Breast epithelium (tissue), 4 donors: ENCODE measurements at regions not wholly inside any gene's neighbourhood (a gene's known extent, or its start where the extent isn't known, plus 50 kb on each side); places are given as distances from the start of the nearest gene placed in this dataset.

ENCODE experiments used
- DNase-seq, 2 donors: peaks; one replicate each; pipeline ENCODE4 v3.0.0-alpha.2; 2019; ENCODE audit warnings: low spot score in 2 of 2
- H3K27ac ChIP-seq, 2 donors: fragments of 200-600 bp; sonication (generic) in 1 of 2; one replicate each; pipeline ENCODE4 v1.5.1; 2016 to 2019; ENCODE audit warnings: mild to moderate bottlenecking in 1 of 2
- H3K27me3 ChIP-seq, 2 donors: fragments of 200-600 bp; sonication (generic) in 1 of 2; one replicate each; pipeline versions ENCODE4 v1.5.1 to v1.6.0; 2017 to 2019; ENCODE audit warnings: control low read depth in 1 of 2, mild to moderate bottlenecking in 1 of 2
- H3K36me3 ChIP-seq: fragments of 200-600 bp; one replicate; pipeline ENCODE4 v1.5.1; 2019
- H3K4me1 ChIP-seq, 2 donors: fragments of 200-600 bp; sonication (generic); one replicate each; pipeline ENCODE4 v1.5.1; 2016 to 2019; ENCODE audit warnings: control low read depth in 1 of 2
- H3K4me3 ChIP-seq, 3 donors: fragments of 200-600 bp; sonication (generic); 1 replicate in 2 of 3; 2 replicates in 1 of 3; pipeline ENCODE4 v1.5.1; 2016 to 2019; ENCODE audit warnings: mild to moderate bottlenecking in 3 of 3, moderate library complexity in 2 of 3
- H3K9me3 ChIP-seq, 2 donors: fragments of 200-600 bp; sonication (generic) in 1 of 2; one replicate each; pipeline ENCODE4 v1.5.1; 2016 to 2019; ENCODE audit warnings: control low read depth in 1 of 2
- CTCF ChIP-seq, 3 donors: fragments of 450-650 bp; IDR thresholded peaks; one replicate each; pipeline ENCODE4 v1.5.1; 2016 to 2017; ENCODE audit warnings: antibody characterized with exemption in 3 of 3, mild to moderate bottlenecking in 3 of 3, moderate library complexity in 3 of 3
- POLR2A ChIP-seq: fragments of 450-650 bp; IDR thresholded peaks from one replicate; pipeline ENCODE4 v1.6.1; 2016; ENCODE audit warnings: antibody characterized with exemption, mild to moderate bottlenecking, moderate library complexity
- POLR2AphosphoS5 ChIP-seq, 3 donors: sonication (generic); formaldehyde crosslinking; IDR thresholded peaks; one replicate each; pipeline ENCODE4 v1.6.1; 2017; ENCODE audit warnings: antibody characterized with exemption in 3 of 3
- intact Hi-C: fragments of 100-400 bp; cut with DNase I; formaldehyde crosslinking; loops from one replicate; pipeline ENCODE4 v1.15.1; 2023; ENCODE audit warnings: low total_unique reads

DNA sequence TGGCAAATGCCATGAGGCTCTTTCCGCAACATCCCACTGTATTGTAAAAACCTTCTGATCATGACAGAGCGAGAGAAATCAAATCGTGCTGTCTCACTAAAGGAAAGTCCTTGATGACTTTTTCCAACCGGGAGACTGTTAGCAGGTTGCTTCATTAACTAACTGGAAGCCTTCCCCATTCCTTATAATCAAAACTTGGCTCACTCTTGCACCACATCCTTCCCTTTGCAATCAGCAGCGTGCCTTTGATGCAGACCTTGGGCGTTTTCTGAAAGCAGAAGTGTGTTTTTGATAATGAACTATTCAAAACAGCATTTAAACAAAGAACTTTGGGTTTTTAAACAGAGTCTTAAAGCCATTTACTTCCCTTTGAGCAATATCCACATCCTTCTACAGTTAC lies 96.2 kb upstream of the CNR1 start:
- Histone ChIP-seq H3K4me3 (no peak overlapping the region), H3K4me1 (no peaks in the 10 kb centered on the region), H3K27ac (no peak overlapping the region), H3K27me3 (no peaks in the 10 kb centered on the region), H3K36me3 (no peaks in the 10 kb centered on the region), H3K9me3 (no peaks in the 10 kb centered on the region)
- no peak for DNase-seq
- intact Hi-C loops = no loop called here
- TF ChIP-seq POLR2AphosphoS5 (IDR thresholded peaks at IDR 0.05) (no peak), POLR2A (no peak), CTCF (IDR thresholded peaks at IDR 0.05) (no peak)

GRCh38 chr6:88251301-88251700 lies 85.2 kb upstream of the CNR1 start:
- intact Hi-C loops = no loop called here
- TF ChIP-seq POLR2AphosphoS5 (IDR thresholded peaks at IDR 0.05) = no peak
- no peak for TF ChIP-seq POLR2A
- TF ChIP-seq CTCF (IDR thresholded peaks at IDR 0.05) = no peak
- Histone ChIP-seq H3K9me3 (peaks cover 0 to 7% of the 10 kb centered on the region in 2 donors), H3K4me1 (no peaks in the 10 kb centered on the region), H3K27ac (no peak overlapping the region), H3K4me3 (no peak overlapping the region), H3K36me3 (no peaks in the 10 kb centered on the region), H3K27me3 (no peaks in the 10 kb centered on the region)
- no peak for DNase-seq

GRCh38 chr6:88248709-88249321 lies 82.7 kb upstream of the CNR1 start:
- DNase-seq = no peak
- TF ChIP-seq POLR2A (no peak), CTCF (IDR thresholded peaks at IDR 0.05) (no peak), POLR2AphosphoS5 (IDR thresholded peaks at IDR 0.05) (no peak)
- H3K36me3 ChIP-seq = no peaks in the 10 kb centered on the region
- no peaks in the 10 kb centered on the region for H3K9me3 ChIP-seq
- no peaks in the 10 kb centered on the region for H3K4me1 ChIP-seq
- intact Hi-C loops = no loop called here
- H3K27me3 ChIP-seq = no peaks in the 10 kb centered on the region
- no peak overlapping the region for H3K27ac ChIP-seq
- no peak overlapping the region for H3K4me3 ChIP-seq

DNA sequence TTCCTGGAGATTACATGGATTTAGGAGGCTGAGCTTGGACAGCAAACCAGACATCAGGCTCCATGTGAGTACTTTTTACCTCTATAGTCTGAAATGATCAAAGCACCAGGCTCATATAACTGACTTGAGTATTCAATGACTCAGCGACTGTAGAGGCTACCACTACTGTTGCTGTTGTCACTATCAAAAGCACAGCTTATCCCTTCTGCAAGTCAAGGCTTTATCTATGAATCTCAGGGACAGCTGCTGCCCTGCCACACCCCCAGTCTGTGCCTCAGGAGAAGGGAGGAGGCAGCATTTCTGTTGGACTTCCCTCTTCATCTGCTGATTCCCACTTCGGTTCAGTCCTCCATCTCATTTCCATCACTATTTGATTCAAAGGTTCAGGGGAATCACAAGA lies 80.5 kb upstream of the CNR1 start:
- H3K4me1 ChIP-seq = no peaks in the 10 kb centered on the region
- TF ChIP-seq POLR2A (no peak), CTCF (IDR thresholded peaks at IDR 0.05) (no peak), POLR2AphosphoS5 (IDR thresholded peaks at IDR 0.05) (no peak)
- H3K9me3 ChIP-seq = peaks cover 0 to 1% of the 10 kb centered on the region in 2 donors
- no peak overlapping the region for H3K4me3 ChIP-seq
- no peak overlapping the region for H3K27ac ChIP-seq
- intact Hi-C loops = loop anchor here (2.0 kb wide), 1 partner anchor 38 kb away; no protein-coding TSS in a partner anchor
- DNase-seq = no peak
- no peaks in the 10 kb centered on the region for H3K27me3 ChIP-seq
- H3K36me3 ChIP-seq = no peaks in the 10 kb centered on the region

DNA sequence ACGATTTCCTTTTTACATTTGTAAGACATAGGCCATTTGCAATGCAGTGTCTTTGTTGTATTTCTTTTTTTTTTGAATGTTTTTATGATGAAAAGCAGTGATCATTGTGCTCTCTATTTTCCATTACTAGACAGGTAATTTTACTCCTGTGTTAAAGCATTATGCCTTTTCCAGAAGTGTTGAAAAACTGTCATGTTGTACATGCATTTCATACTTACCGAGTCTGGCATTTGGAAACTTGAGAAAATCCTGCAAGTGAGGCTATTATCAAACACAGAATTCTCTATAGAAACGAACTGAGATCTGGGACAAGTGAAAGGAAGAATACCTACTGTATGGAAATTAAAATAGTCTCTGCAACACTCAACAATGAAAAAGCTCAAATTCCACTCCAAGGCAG lies 78.6 kb upstream of the CNR1 start:
- H3K27me3 ChIP-seq = no peaks in the 10 kb centered on the region
- peaks cover 0 to 4% of the 10 kb centered on the region in 2 donors for H3K9me3 ChIP-seq
- DNase-seq = no peak
- TF ChIP-seq CTCF (IDR thresholded peaks at IDR 0.05) = no peak
- no peak for TF ChIP-seq POLR2A
- TF ChIP-seq POLR2AphosphoS5 (IDR thresholded peaks at IDR 0.05) = no peak
- H3K27ac ChIP-seq = no peak overlapping the region
- intact Hi-C loops = no loop called here
- H3K4me3 ChIP-seq = no peak overlapping the region
- no peaks in the 10 kb centered on the region for H3K36me3 ChIP-seq
- no peaks in the 10 kb centered on the region for H3K4me1 ChIP-seq
